ENCODE measurements at regions not wholly inside any gene's neighbourhood (a gene's known extent, or its start where the extent isn't known, plus 50 kb on each side); places are given as distances from the start of the nearest gene placed in this dataset.
"Not testable (repeated sequence)": the region's sequence is repeated elsewhere in the genome, so short reads cannot be mapped to it uniquely, and the experiment has no call there.

DNA sequence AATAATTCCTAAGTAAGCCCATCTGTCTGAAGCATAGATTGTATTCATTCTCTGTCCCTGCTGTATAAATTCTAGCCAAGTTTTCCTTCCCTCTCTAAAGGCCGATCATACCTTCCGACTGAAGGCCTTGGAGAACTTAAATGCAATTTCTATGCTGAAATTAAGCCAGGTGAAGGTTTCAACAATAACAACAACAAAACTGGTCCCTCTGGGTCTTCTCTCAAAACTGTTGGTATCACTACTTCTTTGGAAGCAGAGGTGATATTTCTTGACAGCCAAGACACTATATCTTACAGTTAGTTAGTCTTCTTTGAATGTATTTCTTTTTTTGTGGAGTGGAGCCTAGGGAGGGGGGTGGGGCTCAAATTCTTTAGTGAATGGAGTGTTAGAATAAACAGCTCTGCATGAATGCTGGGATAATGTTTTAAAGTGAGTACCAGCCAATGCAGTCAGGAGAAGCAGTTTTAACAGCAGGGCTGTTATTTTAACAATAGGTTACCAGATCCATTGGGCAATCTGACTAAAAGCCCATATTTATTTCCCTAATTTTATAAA, 508.9 kb downstream of the EBF1 start:
- Histone ChIP-seq H3K4me1 (ENCODE audit: control insufficient read depth, insufficient read depth, low read length, poor library complexity, severe bottlenecking) (no peaks in the 10 kb centered on the region), H3K4me3 (ENCODE audit: insufficient read depth, low read depth, low read length, poor library complexity, severe bottlenecking) (no peak overlapping the region), H3K9me3 (ENCODE audit: control insufficient read depth, low read length) (no peaks in the 10 kb centered on the region), H3K27me3 (replicated peaks; ENCODE audit: control insufficient read depth, insufficient read depth, low read length, poor library complexity, severe bottlenecking) (no peaks in the 10 kb centered on the region), H3K27ac (ENCODE audit: insufficient read depth, low read length, poor library complexity, severe bottlenecking) (no peak overlapping the region), H3K36me3 (ENCODE audit: control insufficient read depth, insufficient read depth, low read length) (no peaks in the 10 kb centered on the region)
- no peak for DNase-seq

DNA sequence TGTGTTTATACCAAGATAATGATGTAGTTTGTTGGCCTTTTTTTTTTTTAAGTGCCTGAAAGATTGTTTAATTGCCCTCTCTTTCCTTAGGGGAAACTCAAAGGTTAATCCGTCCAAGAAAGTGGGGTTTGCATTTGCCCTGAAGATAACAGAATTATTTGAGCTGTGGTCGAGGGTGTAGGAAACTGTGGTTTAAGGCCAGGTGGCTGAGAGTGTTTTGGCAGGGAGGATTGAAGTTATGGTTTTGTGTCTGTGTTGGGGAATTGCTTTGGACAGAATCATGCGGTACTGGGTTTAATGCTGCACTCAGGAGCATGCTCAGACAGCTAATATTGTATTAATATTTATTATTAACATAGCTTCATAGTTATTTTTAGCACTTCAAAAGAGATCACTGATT, 509.8 kb downstream of the EBF1 start:
- DNase-seq = no peak
- H3K27me3 ChIP-seq (replicated peaks; ENCODE audit: control insufficient read depth, insufficient read depth, low read length, poor library complexity, severe bottlenecking) = no peaks in the 10 kb centered on the region

GRCh38 chr5:158588617-158589016, 511.1 kb downstream of the EBF1 start:
- Histone ChIP-seq H3K27ac (ENCODE audit: insufficient read depth, low read length, poor library complexity, severe bottlenecking) (no peak overlapping the region), H3K36me3 (ENCODE audit: control insufficient read depth, insufficient read depth, low read length) (no peaks in the 10 kb centered on the region), H3K4me3 (ENCODE audit: insufficient read depth, low read depth, low read length, poor library complexity, severe bottlenecking) (no peak overlapping the region), H3K27me3 (replicated peaks; ENCODE audit: control insufficient read depth, insufficient read depth, low read length, poor library complexity, severe bottlenecking) (no peaks in the 10 kb centered on the region), H3K9me3 (ENCODE audit: control insufficient read depth, low read length) (no peaks in the 10 kb centered on the region), H3K4me1 (ENCODE audit: control insufficient read depth, insufficient read depth, low read length, poor library complexity, severe bottlenecking) (no peaks in the 10 kb centered on the region)
- DNase-seq = no peak

More for the DNA sequence above, 509.8 kb downstream of the EBF1 start:
- Histone ChIP-seq H3K27ac (ENCODE audit: insufficient read depth, low read length, poor library complexity, severe bottlenecking) (no peak overlapping the region), H3K4me1 (ENCODE audit: control insufficient read depth, insufficient read depth, low read length, poor library complexity, severe bottlenecking) (no peaks in the 10 kb centered on the region), H3K36me3 (ENCODE audit: control insufficient read depth, insufficient read depth, low read length) (no peaks in the 10 kb centered on the region), H3K9me3 (ENCODE audit: control insufficient read depth, low read length) (no peaks in the 10 kb centered on the region), H3K4me3 (ENCODE audit: insufficient read depth, low read depth, low read length, poor library complexity, severe bottlenecking) (no peak overlapping the region)

DNA sequence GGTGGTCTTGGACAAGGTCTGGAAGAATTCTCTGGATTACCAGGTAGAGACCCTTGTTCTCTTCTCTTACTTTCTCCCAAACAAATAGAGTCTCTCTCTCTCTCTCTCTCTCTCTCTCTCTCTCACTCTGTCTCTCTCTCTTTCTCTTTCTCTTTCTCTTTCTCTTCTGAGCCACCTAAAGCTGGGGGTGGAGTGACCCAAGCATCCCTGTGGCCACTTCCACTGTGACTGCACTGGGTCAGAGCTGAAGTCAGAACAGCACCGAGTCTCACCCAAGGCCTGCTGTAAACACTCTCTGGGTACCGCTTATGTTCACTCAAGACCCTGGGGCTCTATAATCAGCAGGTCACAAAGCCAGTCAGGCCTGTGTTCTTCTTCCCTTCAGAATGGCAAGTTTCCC, 513.7 kb downstream of the EBF1 start:
- Histone ChIP-seq H3K27me3 (replicated peaks; ENCODE audit: control insufficient read depth, insufficient read depth, low read length, poor library complexity, severe bottlenecking) (no peaks in the 10 kb centered on the region), H3K36me3 (ENCODE audit: control insufficient read depth, insufficient read depth, low read length) (no peaks in the 10 kb centered on the region), H3K27ac (ENCODE audit: insufficient read depth, low read length, poor library complexity, severe bottlenecking) (no peak overlapping the region), H3K4me1 (ENCODE audit: control insufficient read depth, insufficient read depth, low read length, poor library complexity, severe bottlenecking) (no peaks in the 10 kb centered on the region), H3K9me3 (ENCODE audit: control insufficient read depth, low read length) (no peaks in the 10 kb centered on the region), H3K4me3 (ENCODE audit: insufficient read depth, low read depth, low read length, poor library complexity, severe bottlenecking) (no peak overlapping the region)
- DNase-seq = no peak

- H3K36me3 ChIP-seq (ENCODE audit: control insufficient read depth, insufficient read depth, low read length); H3K9me3 ChIP-seq (ENCODE audit: control insufficient read depth, low read length); H3K4me1 ChIP-seq (ENCODE audit: control insufficient read depth, insufficient read depth, low read length, poor library complexity, severe bottlenecking); H3K4me3 ChIP-seq (ENCODE audit: insufficient read depth, low read depth, low read length, poor library complexity, severe bottlenecking); DNase-seq; H3K27ac ChIP-seq (ENCODE audit: insufficient read depth, low read length, poor library complexity, severe bottlenecking); H3K27me3 ChIP-seq (replicated peaks; ENCODE audit: control insufficient read depth, insufficient read depth, low read length, poor library complexity, severe bottlenecking): not testable (repeated sequence)
These were observed 517.0 kb downstream of the EBF1 start for GRCh38 chr5:158582669-158583068.

- no peak for DNase-seq
- no peak overlapping the region for H3K27ac ChIP-seq (ENCODE audit: insufficient read depth, low read length, poor library complexity, severe bottlenecking)
- no peaks in the 10 kb centered on the region for H3K27me3 ChIP-seq (replicated peaks; ENCODE audit: control insufficient read depth, insufficient read depth, low read length, poor library complexity, severe bottlenecking)
- no peaks in the 10 kb centered on the region for H3K9me3 ChIP-seq (ENCODE audit: control insufficient read depth, low read length)
- H3K36me3 ChIP-seq (ENCODE audit: control insufficient read depth, insufficient read depth, low read length) = no peaks in the 10 kb centered on the region
- no peaks in the 10 kb centered on the region for H3K4me1 ChIP-seq (ENCODE audit: control insufficient read depth, insufficient read depth, low read length, poor library complexity, severe bottlenecking)
- no peak overlapping the region for H3K4me3 ChIP-seq (ENCODE audit: insufficient read depth, low read depth, low read length, poor library complexity, severe bottlenecking)
These were observed 525.9 kb downstream of the EBF1 start for GRCh38 chr5:158573829-158574228.

DNA sequence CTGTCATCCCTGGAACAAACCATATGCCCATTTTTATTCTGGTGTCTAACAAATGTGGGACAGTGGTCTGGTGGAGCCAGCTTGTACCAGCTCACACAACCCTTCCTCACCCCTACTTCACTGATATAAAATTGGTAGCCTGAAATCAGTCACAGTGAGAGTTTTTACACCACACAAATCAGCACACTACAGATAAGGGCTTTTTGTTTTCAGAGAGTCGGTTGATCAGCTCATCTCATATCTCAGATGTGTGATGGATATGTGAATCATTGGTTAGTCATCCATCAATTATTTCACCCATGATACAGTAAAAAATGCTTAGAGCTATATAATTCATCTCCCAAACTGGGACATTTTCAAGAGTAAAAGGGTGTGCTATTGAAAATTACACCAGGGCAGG, 529.2 kb downstream of the EBF1 start:
- H3K27ac ChIP-seq (ENCODE audit: insufficient read depth, low read length, poor library complexity, severe bottlenecking) = no peak overlapping the region
- no peaks in the 10 kb centered on the region for H3K27me3 ChIP-seq (replicated peaks; ENCODE audit: control insufficient read depth, insufficient read depth, low read length, poor library complexity, severe bottlenecking)
- no peak overlapping the region for H3K4me3 ChIP-seq (ENCODE audit: insufficient read depth, low read depth, low read length, poor library complexity, severe bottlenecking)
- DNase-seq = no peak
- H3K4me1 ChIP-seq (ENCODE audit: control insufficient read depth, insufficient read depth, low read length, poor library complexity, severe bottlenecking) = no peaks in the 10 kb centered on the region
- no peaks in the 10 kb centered on the region for H3K9me3 ChIP-seq (ENCODE audit: control insufficient read depth, low read length)
- H3K36me3 ChIP-seq (ENCODE audit: control insufficient read depth, insufficient read depth, low read length) = no peaks in the 10 kb centered on the region

- Histone ChIP-seq H3K4me1 (ENCODE audit: control insufficient read depth, insufficient read depth, low read length, poor library complexity, severe bottlenecking) (no peaks in the 10 kb centered on the region), H3K9me3 (ENCODE audit: control insufficient read depth, low read length) (no peaks in the 10 kb centered on the region), H3K27me3 (replicated peaks; ENCODE audit: control insufficient read depth, insufficient read depth, low read length, poor library complexity, severe bottlenecking) (no peaks in the 10 kb centered on the region), H3K4me3 (ENCODE audit: insufficient read depth, low read depth, low read length, poor library complexity, severe bottlenecking) (no peak overlapping the region), H3K27ac (ENCODE audit: insufficient read depth, low read length, poor library complexity, severe bottlenecking) (no peak overlapping the region), H3K36me3 (ENCODE audit: control insufficient read depth, insufficient read depth, low read length) (no peaks in the 10 kb centered on the region)
- DNase-seq = no peak
These were observed 530.2 kb downstream of the EBF1 start for GRCh38 chr5:158569534-158569933.

DNA sequence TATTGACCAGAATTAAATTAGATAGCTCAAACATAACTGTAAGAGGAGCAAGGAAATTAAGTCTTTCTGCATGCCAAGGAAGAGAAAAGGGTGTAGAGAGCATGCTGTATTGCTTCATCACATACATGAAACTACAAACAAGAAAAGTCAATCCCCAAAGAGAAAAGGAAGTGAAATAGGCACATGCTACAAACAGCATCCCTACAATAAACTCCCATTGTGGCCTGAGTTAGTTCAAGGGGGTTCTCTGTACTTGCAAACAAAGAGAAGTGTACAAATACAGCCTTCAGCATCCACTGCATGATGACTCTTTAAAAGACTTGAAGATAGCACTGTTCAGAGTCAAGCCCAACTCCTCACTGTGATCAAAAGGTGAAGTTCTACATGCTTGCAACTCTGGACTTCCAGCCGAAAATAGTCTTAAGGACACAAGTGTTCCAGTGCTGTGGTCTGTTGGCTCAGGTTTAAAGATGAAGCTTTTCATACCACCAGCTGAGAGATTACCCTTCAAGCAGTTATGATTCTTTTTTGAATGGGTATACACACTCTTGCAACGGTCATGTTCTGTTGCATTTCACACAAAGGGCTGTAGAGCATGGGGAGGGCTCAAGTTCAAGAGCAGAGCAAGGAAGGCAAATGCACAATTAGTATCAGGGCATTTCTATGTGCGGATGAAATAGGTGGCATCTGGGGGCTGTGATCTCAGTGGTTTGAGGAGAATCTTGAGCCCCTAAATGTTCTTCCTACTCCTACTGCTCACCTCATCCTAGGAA, 534.5 kb downstream of the EBF1 start:
- Histone ChIP-seq H3K9me3 (ENCODE audit: control insufficient read depth, low read length) (no peaks in the 10 kb centered on the region), H3K27ac (ENCODE audit: insufficient read depth, low read length, poor library complexity, severe bottlenecking) (no peak overlapping the region), H3K36me3 (ENCODE audit: control insufficient read depth, insufficient read depth, low read length) (no peaks in the 10 kb centered on the region), H3K4me1 (ENCODE audit: control insufficient read depth, insufficient read depth, low read length, poor library complexity, severe bottlenecking) (no peaks in the 10 kb centered on the region), H3K4me3 (ENCODE audit: insufficient read depth, low read depth, low read length, poor library complexity, severe bottlenecking) (no peak overlapping the region), H3K27me3 (replicated peaks; ENCODE audit: control insufficient read depth, insufficient read depth, low read length, poor library complexity, severe bottlenecking) (no peaks in the 10 kb centered on the region)
- DNase-seq = no peak

GRCh38 chr5:158563760-158564390, 535.8 kb downstream of the EBF1 start:
- Histone ChIP-seq H3K4me1 (ENCODE audit: control insufficient read depth, insufficient read depth, low read length, poor library complexity, severe bottlenecking) (no peaks in the 10 kb centered on the region), H3K36me3 (ENCODE audit: control insufficient read depth, insufficient read depth, low read length) (no peaks in the 10 kb centered on the region), H3K27ac (ENCODE audit: insufficient read depth, low read length, poor library complexity, severe bottlenecking) (no peak overlapping the region), H3K27me3 (replicated peaks; ENCODE audit: control insufficient read depth, insufficient read depth, low read length, poor library complexity, severe bottlenecking) (no peaks in the 10 kb centered on the region), H3K9me3 (ENCODE audit: control insufficient read depth, low read length) (no peaks in the 10 kb centered on the region), H3K4me3 (ENCODE audit: insufficient read depth, low read depth, low read length, poor library complexity, severe bottlenecking) (no peak overlapping the region)
- no peak for DNase-seq

All from effector memory CD4-positive, alpha-beta T cell (primary cell).